Astrocyte (in vitro differentiated cells and primary cell): ENCODE measurements at regions not wholly inside any gene's neighbourhood (a gene's known extent, or its start where the extent isn't known, plus 50 kb on each side); places are given as distances from the start of the nearest gene placed in this dataset.

Source experiments
- DNase-seq: peaks from one replicate; pipeline ENCODE4 v3.0.0-alpha.2; 2010; ENCODE audit warnings: low read depth
- FAIRE-seq: peaks from 2 replicates; lab custom pipeline; 2011; peaks lifted over from hg19 to GRCh38; lab: Jason Lieb, UNC
- H2AFZ ChIP-seq: 2 replicates; pipeline ENCODE4 v1.6.0; 2012; ENCODE audit warnings: low read depth, low read length, inconsistent platforms
- H3K27ac ChIP-seq: 2 replicates; pipeline ENCODE4 v1.5.1; 2011; ENCODE audit warnings: low read depth, low read length, inconsistent platforms
- H3K27me3 ChIP-seq: 2 replicates; pipeline ENCODE4 v1.6.0; 2011; ENCODE audit warnings: low read length, inconsistent platforms; ENCODE audit not compliant: insufficient read depth
- H3K36me3 ChIP-seq: 2 replicates; pipeline ENCODE4 v1.5.1; 2011; ENCODE audit warnings: low read length, inconsistent platforms; ENCODE audit not compliant: insufficient read depth
- H3K4me1 ChIP-seq: 2 replicates; pipeline ENCODE4 v1.5.1; 2011; ENCODE audit warnings: low read length, inconsistent platforms; ENCODE audit not compliant: insufficient read depth
- H3K4me2 ChIP-seq: 2 replicates; pipeline ENCODE4 v1.6.0; 2012; ENCODE audit warnings: low read length, inconsistent platforms
- H3K4me3 ChIP-seq: 2 replicates; pipeline ENCODE4 v1.5.1; 2011; ENCODE audit warnings: low read depth, mild to moderate bottlenecking, low read length, inconsistent platforms; ENCODE audit not compliant: insufficient read depth
- H3K79me2 ChIP-seq: 2 replicates; pipeline ENCODE4 v1.6.0; 2012; ENCODE audit warnings: mild to moderate bottlenecking, low read length, inconsistent platforms; ENCODE audit not compliant: insufficient read depth
- H3K9ac ChIP-seq: 2 replicates; pipeline ENCODE4 v1.6.0; 2012; ENCODE audit warnings: mild to moderate bottlenecking, low read length, inconsistent platforms
- H3K9me3 ChIP-seq: 2 replicates; pipeline ENCODE4 v1.5.1; 2012; ENCODE audit warnings: low read depth, mild to moderate bottlenecking, low read length, inconsistent platforms; ENCODE audit not compliant: insufficient read depth
- H4K20me1 ChIP-seq: 2 replicates; pipeline ENCODE4 v1.6.0; 2012; ENCODE audit warnings: low read length, inconsistent platforms; ENCODE audit not compliant: insufficient read depth
- H3K27ac Mint-ChIP-seq: one replicate; pipeline ENCODE4 v1.8.0; 2021; ENCODE audit warnings: mild to moderate bottlenecking, mixed read lengths; ENCODE audit not compliant: unreplicated experiment
- H3K27me3 Mint-ChIP-seq: one replicate; pipeline ENCODE4 v1.8.0; 2021; ENCODE audit warnings: low read depth, mixed read lengths; ENCODE audit not compliant: unreplicated experiment
- H3K36me3 Mint-ChIP-seq: one replicate; pipeline ENCODE4 v1.8.0; 2021; ENCODE audit warnings: low read depth, mixed read lengths; ENCODE audit not compliant: unreplicated experiment
- H3K4me1 Mint-ChIP-seq: one replicate; pipeline ENCODE4 v1.8.0; 2021; ENCODE audit warnings: low read depth, mixed read lengths; ENCODE audit not compliant: unreplicated experiment
- H3K4me3 Mint-ChIP-seq: one replicate; pipeline ENCODE4 v1.8.0; 2021; ENCODE audit warnings: mild to moderate bottlenecking, moderate library complexity, mixed read lengths; ENCODE audit not compliant: unreplicated experiment
- H3K9me3 Mint-ChIP-seq: one replicate; pipeline ENCODE4 v1.8.0; 2021; ENCODE audit warnings: mild to moderate bottlenecking, mixed read lengths; ENCODE audit not compliant: unreplicated experiment
- CTCF ChIP-seq: IDR thresholded peaks from 2 replicates; pipeline ENCODE4 v1.5.1; 2011; ENCODE audit warnings: low read depth, mild to moderate bottlenecking, inconsistent platforms, low read length, moderate library complexity; ENCODE audit not compliant: insufficient read depth
- EZH2 ChIP-seq: IDR thresholded peaks from 2 replicates; pipeline ENCODE4 v1.6.1; 2012; ENCODE audit warnings: mild to moderate bottlenecking, low read length, inconsistent platforms; ENCODE audit not compliant: insufficient read depth

GRCh38 chr2:183859129-183859528 lies 734.9 kb downstream of the NUP35 start:
- no peaks in the 10 kb centered on the region for H3K9me3 Mint-ChIP-seq
- TF ChIP-seq CTCF (no peak), EZH2 (no peak)

GRCh38 chr2:183866666-183867065 lies 731.7 kb upstream of the ZNF804A start:
- Histone ChIP-seq H3K27ac (no peak overlapping the region), H3K36me3 (no peaks in the 10 kb centered on the region), H3K79me2 (no peaks in the 10 kb centered on the region), H3K4me1 (peaks cover 4% of the 10 kb centered on the region), H3K9me3 (no peaks in the 10 kb centered on the region), H3K9ac (no peak overlapping the region), H4K20me1 (no peaks in the 10 kb centered on the region), H3K4me2 (no peak overlapping the region), H2AFZ (no peak overlapping the region), H3K27me3 (no peaks in the 10 kb centered on the region), H3K4me3 (no peak overlapping the region)
- no peak overlapping the region for H3K27ac Mint-ChIP-seq
- H3K36me3 Mint-ChIP-seq: no peaks in the 10 kb centered on the region
- no peak overlapping the region for H3K4me3 Mint-ChIP-seq
- no peak for FAIRE-seq
- H3K9me3 Mint-ChIP-seq: no peaks in the 10 kb centered on the region
- H3K27me3 Mint-ChIP-seq: no peaks in the 10 kb centered on the region
- no peak for TF ChIP-seq EZH2
- no peak for TF ChIP-seq CTCF
- DNase-seq: no peak
- H3K4me1 Mint-ChIP-seq: no peaks in the 10 kb centered on the region

More at GRCh38 chr2:183859129-183859528, 734.9 kb downstream of the NUP35 start:
- H3K4me1 Mint-ChIP-seq: no peaks in the 10 kb centered on the region
- FAIRE-seq: no peak
- no peaks in the 10 kb centered on the region for H3K4me1 ChIP-seq
- H4K20me1 ChIP-seq: no peaks in the 10 kb centered on the region
- no peaks in the 10 kb centered on the region for H3K27me3 ChIP-seq
- no peak overlapping the region for H3K4me3 Mint-ChIP-seq
- no peak for DNase-seq
- no peak overlapping the region for H3K9ac ChIP-seq
- H3K4me3 ChIP-seq: no peak overlapping the region
- no peaks in the 10 kb centered on the region for H3K79me2 ChIP-seq
- H2AFZ ChIP-seq: no peak overlapping the region
- no peak overlapping the region for H3K27ac Mint-ChIP-seq
- no peak overlapping the region for H3K4me2 ChIP-seq
- H3K36me3 ChIP-seq: no peaks in the 10 kb centered on the region
- no peaks in the 10 kb centered on the region for H3K27me3 Mint-ChIP-seq
- no peaks in the 10 kb centered on the region for H3K36me3 Mint-ChIP-seq
- no peak overlapping the region for H3K27ac ChIP-seq
- no peaks in the 10 kb centered on the region for H3K9me3 ChIP-seq

- Mint-ChIP-seq H3K27me3 (no peaks in the 10 kb centered on the region), H3K27ac (no peak overlapping the region), H3K4me3 (no peak overlapping the region), H3K36me3 (no peaks in the 10 kb centered on the region), H3K4me1 (no peaks in the 10 kb centered on the region), H3K9me3 (no peaks in the 10 kb centered on the region)
- no peak overlapping the region for H3K4me3 ChIP-seq
- FAIRE-seq (no peak), DNase-seq (no peak)
- H3K4me2 ChIP-seq: no peak overlapping the region
- no peaks in the 10 kb centered on the region for H3K27me3 ChIP-seq
- peaks cover 4% of the 10 kb centered on the region for H3K4me1 ChIP-seq
- TF ChIP-seq EZH2: no peak
- no peak for TF ChIP-seq CTCF
- H3K79me2 ChIP-seq: no peaks in the 10 kb centered on the region
- H3K36me3 ChIP-seq: no peaks in the 10 kb centered on the region
- no peak overlapping the region for H2AFZ ChIP-seq
- no peak overlapping the region for H3K27ac ChIP-seq
- H3K9ac ChIP-seq: no peak overlapping the region
- no peaks in the 10 kb centered on the region for H3K9me3 ChIP-seq
- H4K20me1 ChIP-seq: no peaks in the 10 kb centered on the region
Measured at GRCh38 chr2:183867206-183867605, 731.1 kb upstream of the ZNF804A start.
